Thyroid gland (tissue), 4 donors: ENCODE measurements at regions not wholly inside any gene's neighbourhood (a gene's known extent, or its start where the extent isn't known, plus 50 kb on each side); places are given as distances from the start of the nearest gene placed in this dataset.
"Not testable (repeated sequence)": the region's sequence is repeated elsewhere in the genome, so short reads cannot be mapped to it uniquely, and the experiment has no call there.

ENCODE experiments used
- DNase-seq, 2 donors: peaks; one replicate each; pipeline ENCODE4 v3.0.0-alpha.2; 2019
- H3K27ac ChIP-seq, 3 donors: fragments of 200-600 bp; sonication (generic); 1 replicate in 2 of 3; 2 replicates in 1 of 3; pipeline ENCODE4 v1.5.1; 2016 to 2019; ENCODE audit warnings: mild to moderate bottlenecking in 1 of 3, moderate library complexity in 1 of 3
- H3K27me3 ChIP-seq: fragments of 200-600 bp; sonication (generic); one replicate; pipeline ENCODE4 v1.5.1; 2019
- H3K36me3 ChIP-seq, 2 donors: fragments of 200-600 bp; sonication (generic); one replicate each; pipeline ENCODE4 v1.5.1; 2016 to 2019
- H3K4me1 ChIP-seq, 2 donors: fragments of 200-600 bp; sonication (generic); one replicate each; pipeline ENCODE4 v1.5.1; 2017 to 2019
- H3K4me3 ChIP-seq, 3 donors: fragments of 200-600 bp; sonication (generic); replicated peaks in 1 of 3; 1 replicate in 2 of 3; 2 replicates in 1 of 3; pipeline ENCODE4 v1.5.1; 2016; ENCODE audit warnings: mild to moderate bottlenecking in 1 of 3
- H3K9me3 ChIP-seq: fragments of 200-600 bp; sonication (generic); one replicate; pipeline ENCODE4 v1.5.1; 2017
- POLR2A ChIP-seq, 2 donors: fragments of 450-650 bp; IDR thresholded peaks; one replicate each; pipeline ENCODE4 v1.6.1; 2017; ENCODE audit warnings: antibody characterized with exemption in 2 of 2, mild to moderate bottlenecking in 2 of 2, moderate library complexity in 1 of 2
- WGBS, 2 donors: methylation state at CpG; one replicate each; pipeline ENCODE4 v1.1.5; 2017; 5-methylcytosine and 5-hydroxymethylcytosine counted together
- intact Hi-C: fragments of 100-400 bp; cut with DNase I; formaldehyde crosslinking; loops from one replicate; pipeline ENCODE4 v1.15.1; 2023
- TF ChIP-seq, protein P1 (sequence below), 6 experiments: fragments of 200-600 bp in 3 of 6; fragments of 450-650 bp in 3 of 6; sonication (generic) in 3 of 6; IDR thresholded peaks; one replicate each; pipeline ENCODE4 v1.5.1; 2016 to 2019; ENCODE audit warnings: antibody characterized with exemption in 6 of 6, mild to moderate bottlenecking in 2 of 6, inconsistent platforms in 1 of 6, moderate library complexity in 1 of 6

DNA sequence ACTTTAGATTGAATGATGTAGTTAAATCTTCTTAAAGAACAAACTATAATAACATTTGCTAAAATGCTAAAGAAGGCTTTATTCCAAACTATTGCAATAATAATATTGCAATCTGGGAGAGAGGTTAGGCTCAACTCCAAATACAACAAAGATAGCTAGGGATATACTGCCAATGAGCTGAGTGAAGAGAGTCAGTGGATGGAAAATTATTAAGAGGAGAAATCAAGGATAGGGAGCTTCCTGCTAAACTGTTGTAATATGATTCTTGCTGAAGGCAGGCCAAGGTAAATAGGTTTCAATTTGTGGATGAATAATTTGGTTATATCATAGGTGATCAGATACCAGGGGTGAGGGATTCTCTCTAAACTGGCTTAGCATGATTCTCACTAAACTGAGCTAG, 1651.5 kb downstream of the EFNA5 start:
- TF ChIP-seq, protein P1, sequence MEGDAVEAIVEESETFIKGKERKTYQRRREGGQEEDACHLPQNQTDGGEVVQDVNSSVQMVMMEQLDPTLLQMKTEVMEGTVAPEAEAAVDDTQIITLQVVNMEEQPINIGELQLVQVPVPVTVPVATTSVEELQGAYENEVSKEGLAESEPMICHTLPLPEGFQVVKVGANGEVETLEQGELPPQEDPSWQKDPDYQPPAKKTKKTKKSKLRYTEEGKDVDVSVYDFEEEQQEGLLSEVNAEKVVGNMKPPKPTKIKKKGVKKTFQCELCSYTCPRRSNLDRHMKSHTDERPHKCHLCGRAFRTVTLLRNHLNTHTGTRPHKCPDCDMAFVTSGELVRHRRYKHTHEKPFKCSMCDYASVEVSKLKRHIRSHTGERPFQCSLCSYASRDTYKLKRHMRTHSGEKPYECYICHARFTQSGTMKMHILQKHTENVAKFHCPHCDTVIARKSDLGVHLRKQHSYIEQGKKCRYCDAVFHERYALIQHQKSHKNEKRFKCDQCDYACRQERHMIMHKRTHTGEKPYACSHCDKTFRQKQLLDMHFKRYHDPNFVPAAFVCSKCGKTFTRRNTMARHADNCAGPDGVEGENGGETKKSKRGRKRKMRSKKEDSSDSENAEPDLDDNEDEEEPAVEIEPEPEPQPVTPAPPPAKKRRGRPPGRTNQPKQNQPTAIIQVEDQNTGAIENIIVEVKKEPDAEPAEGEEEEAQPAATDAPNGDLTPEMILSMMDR (IDR thresholded peaks at IDR 0.05) = no peak
- no peak for TF ChIP-seq POLR2A (IDR thresholded peaks at IDR 0.05)
- Histone ChIP-seq H3K9me3 (no peaks in the 10 kb centered on the region), H3K4me1 (no peaks in the 10 kb centered on the region), H3K27ac (no peak overlapping the region), H3K4me3 (no peak overlapping the region), H3K27me3 (no peaks in the 10 kb centered on the region), H3K36me3 (no peaks in the 10 kb centered on the region)
- intact Hi-C loops = no loop called here
- DNase-seq = no peak

DNA sequence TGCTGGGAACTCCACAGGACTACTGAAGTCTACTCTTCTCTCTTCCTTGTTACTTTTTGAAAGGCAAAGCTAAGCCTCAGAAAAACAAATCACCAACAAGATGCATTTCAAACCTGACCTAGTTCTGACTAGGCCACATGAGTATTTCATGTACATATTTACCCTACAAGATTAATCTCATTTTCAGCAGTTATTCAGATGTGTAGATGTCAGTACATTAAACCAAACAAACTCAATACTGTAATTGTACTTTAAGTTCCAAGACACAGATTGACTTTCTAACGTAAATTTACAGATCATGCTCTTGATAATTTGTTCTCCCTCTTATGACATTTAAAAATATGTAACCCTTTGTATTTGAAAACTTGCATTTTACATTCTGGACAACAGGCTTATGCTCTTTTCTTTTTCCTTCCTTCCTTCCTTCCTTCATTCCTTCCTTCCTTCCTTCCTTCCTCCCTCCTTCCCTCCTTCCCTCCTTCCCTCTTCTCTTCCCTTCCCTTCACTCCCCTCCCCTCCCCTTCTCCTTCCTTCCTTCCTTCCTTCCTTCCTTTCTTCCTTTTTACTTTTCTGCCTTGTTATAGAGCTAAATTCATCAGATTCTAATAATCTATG, 1653.4 kb downstream of the EFNA5 start:
- Histone ChIP-seq H3K4me3 (no peak overlapping the region), H3K27me3 (no peaks in the 10 kb centered on the region), H3K4me1 (no peaks in the 10 kb centered on the region), H3K27ac (no peak overlapping the region), H3K9me3 (no peaks in the 10 kb centered on the region), H3K36me3 (no peaks in the 10 kb centered on the region)
- TF ChIP-seq, protein P1 (IDR thresholded peaks at IDR 0.05) = no peak
- no peak for TF ChIP-seq POLR2A (IDR thresholded peaks at IDR 0.05)
- intact Hi-C loops = no loop called here
- DNase-seq = no peak
- WGBS, 2 donors = 79 to 80% methylated on average over 1 of the region's 1 CpG

DNA sequence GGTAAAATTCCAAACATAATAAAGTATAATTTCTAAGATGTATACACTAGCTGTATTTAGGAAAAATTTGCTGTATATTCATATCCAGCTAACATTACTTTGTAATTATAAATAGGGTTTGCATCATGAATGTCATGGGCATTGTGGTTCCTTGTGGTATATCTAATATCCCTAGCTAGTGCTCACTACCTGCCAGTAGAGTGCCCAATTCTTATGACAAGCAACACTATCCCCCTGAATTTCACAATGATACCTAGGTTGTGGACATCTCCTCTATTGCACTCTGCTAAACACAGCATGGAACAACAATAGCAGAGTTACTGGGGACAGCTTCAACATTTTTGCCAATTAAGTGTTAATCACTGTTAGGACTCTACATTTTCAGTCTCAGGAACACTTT, 1656.5 kb downstream of the EFNA5 start:
- no peak for DNase-seq
- intact Hi-C loops = no loop called here
- Histone ChIP-seq H3K27me3 (no peaks in the 10 kb centered on the region), H3K4me3 (no peak overlapping the region), H3K4me1 (no peaks in the 10 kb centered on the region), H3K36me3 (no peaks in the 10 kb centered on the region), H3K27ac (no peak overlapping the region), H3K9me3 (no peaks in the 10 kb centered on the region)
- TF ChIP-seq, protein P1 (IDR thresholded peaks at IDR 0.05) = no peak
- TF ChIP-seq POLR2A (IDR thresholded peaks at IDR 0.05) = no peak

DNA sequence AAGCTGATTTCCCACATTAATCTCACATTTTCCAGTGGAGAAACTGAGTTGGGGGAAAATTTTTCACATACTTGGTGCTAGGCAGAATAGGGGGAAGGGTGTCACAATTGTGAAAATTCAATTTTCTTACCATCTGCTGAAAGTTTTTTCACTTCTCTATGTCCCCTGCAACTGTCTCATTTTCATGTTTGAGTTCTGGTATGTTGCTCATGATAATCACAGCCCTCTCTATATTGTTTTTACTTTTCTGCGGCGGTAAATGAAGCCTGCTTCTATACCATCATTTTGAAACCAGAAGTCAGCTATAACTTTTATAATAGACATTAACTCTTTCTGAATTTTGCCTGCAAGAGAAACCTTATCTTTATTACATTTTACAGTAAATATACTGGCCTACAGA, 1664.5 kb downstream of the EFNA5 start:
- Histone ChIP-seq H3K27ac (no peak overlapping the region), H3K4me3 (no peak overlapping the region), H3K36me3 (no peaks in the 10 kb centered on the region), H3K9me3 (no peaks in the 10 kb centered on the region), H3K4me1 (no peaks in the 10 kb centered on the region), H3K27me3 (no peaks in the 10 kb centered on the region)
- intact Hi-C loops = no loop called here
- TF ChIP-seq POLR2A (IDR thresholded peaks at IDR 0.05) = no peak
- TF ChIP-seq, protein P1 (IDR thresholded peaks at IDR 0.05) = no peak
- no peak for DNase-seq
- WGBS, 2 donors = 90 to 96% methylated on average over 2 of the region's 2 CpGs

DNA sequence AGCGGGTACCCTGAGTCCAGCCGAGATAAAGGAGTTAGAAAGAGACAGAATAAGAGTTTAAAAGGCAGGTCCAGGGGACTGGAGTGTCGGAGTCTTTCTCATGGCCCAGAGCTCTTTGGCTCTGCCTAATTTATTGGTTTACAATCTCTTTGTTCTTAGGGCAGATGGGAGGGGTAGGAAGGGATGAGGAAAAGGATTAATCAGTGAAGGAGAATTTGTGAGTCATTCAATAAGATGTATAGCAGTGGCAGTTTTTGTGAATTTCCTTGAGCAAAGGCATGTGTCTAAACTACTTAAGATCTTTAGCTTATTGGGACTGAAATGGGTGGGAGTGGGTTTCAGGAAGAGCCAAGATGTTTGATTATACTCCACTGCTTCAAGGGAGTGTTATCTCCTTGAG, 1671.7 kb downstream of the EFNA5 start:
- H3K9me3 ChIP-seq, intact Hi-C loops, H3K27ac ChIP-seq, H3K4me3 ChIP-seq, DNase-seq, H3K4me1 ChIP-seq, H3K27me3 ChIP-seq, H3K36me3 ChIP-seq: not testable (repeated sequence)
- WGBS, 2 donors = 90 to 96% methylated on average over 3 of the region's 3 CpGs

DNA sequence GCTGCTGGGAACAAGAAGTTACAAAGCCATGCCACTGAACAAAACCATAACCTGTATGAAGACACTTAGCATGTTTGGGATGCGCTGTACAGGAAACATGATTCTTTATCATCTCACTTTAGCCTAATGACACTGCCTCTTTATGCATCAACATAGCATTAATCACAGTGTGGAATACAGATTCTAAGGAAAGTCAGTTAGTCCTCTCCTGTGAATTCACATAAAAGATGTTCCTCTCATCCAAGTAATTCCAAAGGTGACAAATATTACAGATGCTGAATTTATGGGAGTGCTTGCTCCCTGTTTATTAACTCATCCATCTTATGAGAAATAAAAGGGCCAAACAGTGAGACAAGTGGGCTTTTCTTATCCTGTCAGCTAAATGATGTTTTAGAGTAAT, 1677.7 kb downstream of the EFNA5 start:
- 94 to 96% methylated on average over 1 of the region's 1 CpG for WGBS, 2 donors
- DNase-seq = no peak
- Histone ChIP-seq H3K27ac (no peak overlapping the region), H3K4me1 (no peaks in the 10 kb centered on the region), H3K36me3 (no peaks in the 10 kb centered on the region), H3K27me3 (no peaks in the 10 kb centered on the region), H3K9me3 (no peaks in the 10 kb centered on the region), H3K4me3 (no peak overlapping the region)
- intact Hi-C loops = no loop called here
- no peak for TF ChIP-seq POLR2A (IDR thresholded peaks at IDR 0.05)
- TF ChIP-seq, protein P1 (IDR thresholded peaks at IDR 0.05) = no peak
